ENCODE measurements at regions not wholly inside any gene's neighbourhood (a gene's known extent, or its start where the extent isn't known, plus 50 kb on each side); places are given as distances from the start of the nearest gene placed in this dataset.
"Not testable (repeated sequence)": the region's sequence is repeated elsewhere in the genome, so short reads cannot be mapped to it uniquely, and the experiment has no call there.

GRCh38 chrX:66102398-66102797, 61.6 kb upstream of the HEPH start:
- not testable (repeated sequence) for TF ChIP-seq POLR2A (IDR thresholded peaks at IDR 0.05)
- TF ChIP-seq, protein P1, sequence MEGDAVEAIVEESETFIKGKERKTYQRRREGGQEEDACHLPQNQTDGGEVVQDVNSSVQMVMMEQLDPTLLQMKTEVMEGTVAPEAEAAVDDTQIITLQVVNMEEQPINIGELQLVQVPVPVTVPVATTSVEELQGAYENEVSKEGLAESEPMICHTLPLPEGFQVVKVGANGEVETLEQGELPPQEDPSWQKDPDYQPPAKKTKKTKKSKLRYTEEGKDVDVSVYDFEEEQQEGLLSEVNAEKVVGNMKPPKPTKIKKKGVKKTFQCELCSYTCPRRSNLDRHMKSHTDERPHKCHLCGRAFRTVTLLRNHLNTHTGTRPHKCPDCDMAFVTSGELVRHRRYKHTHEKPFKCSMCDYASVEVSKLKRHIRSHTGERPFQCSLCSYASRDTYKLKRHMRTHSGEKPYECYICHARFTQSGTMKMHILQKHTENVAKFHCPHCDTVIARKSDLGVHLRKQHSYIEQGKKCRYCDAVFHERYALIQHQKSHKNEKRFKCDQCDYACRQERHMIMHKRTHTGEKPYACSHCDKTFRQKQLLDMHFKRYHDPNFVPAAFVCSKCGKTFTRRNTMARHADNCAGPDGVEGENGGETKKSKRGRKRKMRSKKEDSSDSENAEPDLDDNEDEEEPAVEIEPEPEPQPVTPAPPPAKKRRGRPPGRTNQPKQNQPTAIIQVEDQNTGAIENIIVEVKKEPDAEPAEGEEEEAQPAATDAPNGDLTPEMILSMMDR (IDR thresholded peaks at IDR 0.05), result not testable (repeated sequence)
